ENCODE measurements at regions not wholly inside any gene's neighbourhood (a gene's known extent, or its start where the extent isn't known, plus 50 kb on each side); places are given as distances from the start of the nearest gene placed in this dataset.

DNA sequence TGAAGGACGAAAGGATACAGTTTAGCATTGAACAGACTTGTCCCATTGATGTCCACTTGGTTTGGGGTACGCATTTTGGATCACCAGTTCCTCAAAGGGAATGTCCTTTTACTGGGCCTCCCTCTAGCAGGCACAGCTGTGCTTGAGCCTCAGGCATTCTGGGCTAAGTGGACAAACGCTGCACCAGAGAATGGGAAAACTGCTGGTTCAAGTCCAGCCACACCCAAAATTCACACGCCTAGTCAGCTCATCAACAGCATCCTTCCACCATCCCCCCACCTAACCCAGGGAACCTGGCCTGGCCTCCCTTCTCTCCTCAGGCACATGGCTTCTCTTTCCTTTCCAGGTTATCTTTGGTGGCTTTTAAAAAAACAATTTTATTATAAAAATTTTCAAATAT lies 59.1 kb upstream of the ALDH1A3 start:
- no peak for DNase-seq

GRCh38 chr15:100821327-100821726 lies 58.3 kb upstream of the ALDH1A3 start:
- no peak for DNase-seq

DNA sequence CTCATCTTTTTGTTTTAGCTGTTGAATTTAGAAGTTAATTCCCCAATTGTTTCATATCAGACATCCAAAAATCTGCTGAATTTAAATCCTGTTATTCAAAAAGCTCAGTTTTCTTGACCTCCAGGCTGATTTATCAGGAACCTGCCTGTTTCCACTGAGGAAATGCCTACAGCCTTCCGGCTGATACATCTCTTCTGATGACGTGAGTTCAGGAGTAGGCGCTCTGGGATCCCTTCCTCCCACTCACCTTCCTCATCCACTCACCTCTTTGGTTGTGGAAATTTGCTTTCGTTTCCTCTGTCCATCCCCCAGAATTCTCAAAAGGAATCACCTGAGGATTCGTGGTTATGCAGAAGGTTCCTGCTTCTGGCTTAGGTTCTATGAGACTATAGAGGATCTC lies 55.4 kb upstream of the ALDH1A3 start:
- DNase-seq = no peak

DNA sequence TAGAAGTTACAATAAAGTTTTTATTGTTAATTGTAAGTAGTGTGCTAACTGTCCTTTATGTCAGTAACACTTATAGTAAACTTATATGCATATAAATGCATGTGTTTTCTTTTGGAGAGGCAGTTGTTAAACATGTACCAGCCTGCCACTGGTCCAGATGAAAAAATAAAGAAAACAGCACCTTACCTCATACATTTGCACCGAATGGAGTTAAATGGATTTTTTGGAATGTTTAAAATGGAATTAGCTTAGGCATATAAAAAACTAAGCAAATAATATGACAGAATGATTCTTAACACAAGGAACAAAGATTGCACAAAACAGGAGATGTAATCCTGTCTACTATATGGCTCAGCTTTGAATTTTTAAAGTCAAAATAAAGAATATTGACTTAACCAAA lies 50.2 kb upstream of the ALDH1A3 start:
- DNase-seq = no peak
